Activated CD4-positive, alpha-beta memory T cell treated with anti-CD3 and anti-CD28 coated beads for 36 hours (primary cell): ENCODE measurements at regions not wholly inside any gene's neighbourhood (a gene's known extent, or its start where the extent isn't known, plus 50 kb on each side); places are given as distances from the start of the nearest gene placed in this dataset.
"Not testable (repeated sequence)": the region's sequence is repeated elsewhere in the genome, so short reads cannot be mapped to it uniquely, and the experiment has no call there.

Experiments used
- CTCF ChIA-PET: fragments of 350-600 bp; sonication (Branson Sonifier 250); formaldehyde crosslinking; loops from one replicate; lab custom pipeline; 2021; ENCODE audit warnings: antibody characterized with exemption, inconsistent platforms; lab: Charles Lee
- POLR2A ChIA-PET: fragments of 350-600 bp; sonication (Branson Sonifier 250); formaldehyde crosslinking; loops from one replicate; lab custom pipeline; 2021; ENCODE audit warnings: antibody characterized with exemption; lab: Charles Lee
- DNase-seq: peaks from one replicate; pipeline ENCODE4 v3.0.0-alpha.2; 2020
- H3K27ac Mint-ChIP-seq: one replicate; pipeline ENCODE4 v1.8.0; 2021; ENCODE audit warnings: mixed read lengths
- H3K27me3 Mint-ChIP-seq: one replicate; pipeline ENCODE4 v1.8.0; 2021; ENCODE audit warnings: mixed read lengths
- H3K36me3 Mint-ChIP-seq: one replicate; pipeline ENCODE4 v1.8.0; 2021; ENCODE audit warnings: mixed read lengths
- H3K4me1 Mint-ChIP-seq: one replicate; pipeline ENCODE4 v1.8.0; 2021; ENCODE audit warnings: low read depth, mixed read lengths
- H3K4me3 Mint-ChIP-seq: one replicate; pipeline ENCODE4 v1.8.0; 2021; ENCODE audit warnings: mild to moderate bottlenecking, mixed read lengths
- H3K9me3 Mint-ChIP-seq: one replicate; pipeline ENCODE4 v1.8.0; 2021; ENCODE audit warnings: mixed read lengths
- intact Hi-C: fragments of 100-400 bp; cut with micrococcal nuclease; formaldehyde crosslinking; loops from one replicate; pipeline ENCODE4 v1.15.1; 2023

DNA sequence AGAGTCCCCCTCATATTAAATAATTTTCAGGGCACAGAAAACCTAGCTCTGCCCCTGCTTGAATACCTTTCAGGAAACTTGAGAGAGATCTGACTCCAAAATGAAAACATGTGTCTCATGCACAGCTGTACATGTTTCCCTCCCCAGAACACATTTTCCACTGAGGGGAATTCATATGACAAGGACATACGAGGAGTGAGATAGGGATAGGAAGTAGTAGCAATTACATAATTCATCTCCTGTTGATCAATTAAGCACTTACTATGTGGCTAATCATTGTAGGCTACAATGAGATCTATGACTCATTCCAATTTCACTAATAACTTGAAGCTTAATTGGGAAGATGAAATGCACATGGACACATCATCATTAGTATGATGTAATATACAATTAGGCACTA is 302.1 kb downstream of the PCDH11X start:
- H3K27me3 Mint-ChIP-seq, POLR2A ChIA-PET, H3K4me3 Mint-ChIP-seq, intact Hi-C loops, CTCF ChIA-PET, H3K36me3 Mint-ChIP-seq, H3K4me1 Mint-ChIP-seq, DNase-seq, H3K27ac Mint-ChIP-seq, H3K9me3 Mint-ChIP-seq: not testable (repeated sequence)

DNA sequence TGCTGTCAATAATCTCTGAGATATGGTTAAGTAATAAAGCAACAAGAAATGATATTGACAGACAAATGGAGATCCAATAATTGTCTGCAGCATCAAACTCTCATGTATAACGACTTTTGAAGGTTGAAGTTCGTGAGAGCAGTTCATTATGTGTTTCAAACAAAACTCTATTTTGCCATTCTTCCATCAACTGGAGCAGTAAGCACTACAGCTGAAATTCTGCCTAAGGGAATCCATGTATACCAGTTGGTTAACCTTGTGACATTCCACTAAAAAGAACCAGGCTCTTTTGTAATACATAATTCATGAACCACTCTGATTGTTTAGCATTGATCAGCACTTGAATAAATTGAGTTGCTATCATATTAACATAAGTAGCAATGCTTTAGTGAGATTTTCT is 311.6 kb downstream of the PCDH11X start:
- POLR2A ChIA-PET, H3K27me3 Mint-ChIP-seq, H3K4me3 Mint-ChIP-seq: not testable (repeated sequence)

DNA sequence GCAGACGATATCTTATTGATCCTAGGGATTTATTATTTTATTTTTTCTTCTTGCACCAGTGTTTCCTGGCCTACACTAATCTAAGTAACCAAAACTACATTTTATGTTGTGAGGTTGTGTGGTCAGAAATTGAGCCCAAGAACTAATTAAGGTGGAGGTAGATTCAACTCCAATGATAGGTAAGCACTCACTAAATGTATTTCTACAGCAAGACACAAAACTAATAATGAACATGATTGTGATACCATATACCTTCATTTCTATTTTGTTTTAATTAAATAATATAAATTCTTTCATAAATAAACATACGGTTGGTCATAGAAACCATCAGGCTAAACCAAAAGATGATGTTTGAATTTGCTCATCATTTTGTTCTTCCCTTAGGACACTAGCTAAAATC is 319.0 kb downstream of the PCDH11X start:
- POLR2A ChIA-PET, DNase-seq, H3K36me3 Mint-ChIP-seq, H3K4me1 Mint-ChIP-seq, H3K27ac Mint-ChIP-seq, CTCF ChIA-PET, H3K4me3 Mint-ChIP-seq, H3K9me3 Mint-ChIP-seq, intact Hi-C loops, H3K27me3 Mint-ChIP-seq: not testable (repeated sequence)

More for the DNA sequence above, 311.6 kb downstream of the PCDH11X start:
- H3K4me1 Mint-ChIP-seq, H3K9me3 Mint-ChIP-seq, H3K36me3 Mint-ChIP-seq, DNase-seq, CTCF ChIA-PET, H3K27ac Mint-ChIP-seq, intact Hi-C loops: not testable (repeated sequence)

DNA sequence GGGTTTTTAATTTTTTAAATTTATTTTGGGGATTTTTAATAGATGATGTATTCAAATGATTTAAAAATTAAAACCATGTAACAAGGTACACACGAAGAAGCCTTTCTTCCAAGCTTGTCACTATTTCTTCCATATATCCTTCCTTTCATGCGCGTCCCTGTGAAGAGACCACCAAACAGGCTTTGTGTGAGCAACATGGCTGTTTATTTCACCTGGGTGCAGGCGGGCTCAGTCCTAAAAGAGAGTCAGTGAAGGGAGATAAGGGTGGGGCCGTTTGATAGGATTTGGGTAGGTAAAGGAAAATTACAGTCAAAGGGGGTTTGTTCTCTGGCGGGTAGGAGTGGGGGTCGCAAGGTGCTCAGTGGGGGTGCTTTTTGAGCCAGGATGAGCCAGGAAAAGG is 320.9 kb downstream of the PCDH11X start:
- H3K27me3 Mint-ChIP-seq, H3K9me3 Mint-ChIP-seq, H3K36me3 Mint-ChIP-seq, intact Hi-C loops, CTCF ChIA-PET, DNase-seq, H3K27ac Mint-ChIP-seq, H3K4me1 Mint-ChIP-seq, H3K4me3 Mint-ChIP-seq, POLR2A ChIA-PET: not testable (repeated sequence)

DNA sequence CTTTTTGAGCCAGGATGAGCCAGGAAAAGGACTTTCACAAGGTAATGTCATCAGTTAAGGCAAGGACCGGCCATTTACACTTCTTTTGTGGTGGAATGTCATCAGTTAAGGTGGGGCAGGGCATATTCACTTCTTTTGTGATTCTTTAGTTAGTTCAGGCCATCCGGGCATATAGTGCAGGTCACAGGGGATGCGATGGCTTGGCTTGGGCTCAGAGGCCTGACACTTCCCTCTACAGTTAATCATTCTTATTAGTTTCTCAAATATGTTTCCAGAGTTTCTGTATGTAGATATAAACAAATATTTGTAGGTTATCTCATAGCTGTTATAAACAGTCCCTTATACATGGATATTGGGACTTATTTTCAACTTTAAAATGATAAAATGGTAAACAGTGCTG is 326.5 kb downstream of the PCDH11X start:
- H3K27me3 Mint-ChIP-seq, POLR2A ChIA-PET, H3K4me3 Mint-ChIP-seq, H3K4me1 Mint-ChIP-seq, DNase-seq, H3K9me3 Mint-ChIP-seq, intact Hi-C loops, H3K27ac Mint-ChIP-seq, CTCF ChIA-PET, H3K36me3 Mint-ChIP-seq: not testable (repeated sequence)

DNA sequence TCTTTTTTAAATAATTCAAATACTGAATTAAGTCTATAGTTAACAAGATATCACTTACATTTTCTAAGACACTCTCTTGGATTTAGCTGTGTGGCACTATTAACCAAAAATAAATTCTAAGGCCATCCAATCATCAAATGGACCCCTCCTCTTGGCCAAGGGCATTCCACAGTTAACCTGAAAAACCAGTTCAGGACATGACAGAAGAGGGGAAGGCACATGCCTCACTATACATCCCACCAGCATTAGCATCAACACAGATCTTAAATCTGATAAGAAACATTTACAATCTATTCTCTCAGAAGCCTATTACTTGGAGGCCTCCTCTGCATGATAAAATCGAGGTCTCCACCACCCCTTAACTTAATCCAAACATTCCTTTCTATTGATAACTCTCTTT is 327.5 kb downstream of the PCDH11X start:
- H3K9me3 Mint-ChIP-seq, intact Hi-C loops, H3K36me3 Mint-ChIP-seq, DNase-seq, H3K27me3 Mint-ChIP-seq, H3K27ac Mint-ChIP-seq, CTCF ChIA-PET, H3K4me3 Mint-ChIP-seq, POLR2A ChIA-PET, H3K4me1 Mint-ChIP-seq: not testable (repeated sequence)

DNA sequence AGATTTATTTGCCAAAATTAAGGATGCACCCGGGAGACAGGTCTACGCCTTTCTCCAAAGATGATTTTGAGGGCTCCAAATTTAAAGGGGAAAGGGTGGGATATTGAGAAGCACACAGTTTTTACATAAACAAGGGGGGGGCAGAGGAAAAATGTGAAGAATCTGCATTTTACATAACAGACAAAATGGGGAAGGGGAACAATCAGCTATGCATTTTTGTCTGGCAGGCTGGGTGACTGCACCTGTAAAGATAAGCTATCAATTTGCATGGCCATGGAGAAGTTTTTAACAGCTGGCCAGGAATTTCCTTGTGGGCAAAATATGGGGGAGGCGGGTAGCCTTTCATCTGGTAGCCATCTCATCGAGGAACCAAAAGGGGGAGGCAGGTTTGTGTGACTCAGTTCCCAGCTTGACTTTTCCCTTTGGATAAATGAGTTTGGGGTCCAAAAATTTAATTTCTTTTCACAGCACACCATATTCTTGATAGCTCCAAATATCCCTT is 331.3 kb downstream of the PCDH11X start:
- CTCF ChIA-PET, result interaction anchor here (0.7 kb wide), 1 partner anchor 24 kb away, joined by 3 read pairs; no protein-coding TSS in a partner anchor
- H3K9me3 Mint-ChIP-seq, H3K36me3 Mint-ChIP-seq, DNase-seq, H3K4me1 Mint-ChIP-seq, POLR2A ChIA-PET, H3K4me3 Mint-ChIP-seq, intact Hi-C loops, H3K27me3 Mint-ChIP-seq, H3K27ac Mint-ChIP-seq: not testable (repeated sequence)

DNA sequence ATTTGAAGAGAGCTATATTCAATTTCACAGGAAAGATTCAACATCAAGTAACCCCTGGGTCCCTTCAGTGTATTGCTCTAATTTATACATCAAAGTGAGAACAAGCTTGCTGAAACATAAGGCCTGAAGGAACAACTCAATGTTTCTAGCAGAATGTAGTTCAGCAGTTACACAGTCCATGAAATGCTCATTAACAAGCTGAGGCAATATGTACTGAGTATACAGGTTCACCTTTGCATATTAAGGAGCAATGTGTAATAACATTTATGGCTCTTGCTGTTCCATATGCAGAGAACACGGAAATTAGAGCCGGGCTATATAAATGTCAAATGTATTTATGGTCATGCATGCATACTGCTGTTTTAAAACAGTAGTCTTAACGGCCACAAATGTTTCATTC is 338.5 kb downstream of the PCDH11X start:
- H3K36me3 Mint-ChIP-seq, H3K27ac Mint-ChIP-seq, H3K27me3 Mint-ChIP-seq, H3K4me3 Mint-ChIP-seq, H3K4me1 Mint-ChIP-seq, POLR2A ChIA-PET, H3K9me3 Mint-ChIP-seq, DNase-seq, intact Hi-C loops, CTCF ChIA-PET: not testable (repeated sequence)

DNA sequence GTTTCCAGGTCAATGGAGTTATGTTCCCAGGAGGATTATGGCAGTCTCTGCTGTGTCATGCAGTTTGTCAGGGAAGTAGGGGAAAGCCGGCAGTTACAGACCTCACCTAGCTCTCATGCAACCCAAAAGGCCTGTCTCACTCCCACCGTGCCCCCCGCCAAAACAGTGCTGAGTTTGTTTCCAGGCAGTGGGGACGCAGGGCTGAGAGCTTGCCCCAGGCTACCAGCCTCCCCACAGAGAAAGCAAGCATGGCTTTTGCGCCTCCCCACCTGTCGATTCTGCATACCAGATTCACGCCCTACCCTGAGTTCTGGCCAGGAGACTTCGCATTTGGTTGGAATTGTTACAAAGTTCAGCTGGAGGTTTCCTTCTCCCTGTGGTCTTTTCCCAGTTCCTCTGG is 383.9 kb downstream of the PCDH11X start:
- POLR2A ChIA-PET, H3K27ac Mint-ChIP-seq, DNase-seq, intact Hi-C loops, H3K9me3 Mint-ChIP-seq, H3K36me3 Mint-ChIP-seq, H3K4me3 Mint-ChIP-seq, CTCF ChIA-PET, H3K4me1 Mint-ChIP-seq, H3K27me3 Mint-ChIP-seq: not testable (repeated sequence)

DNA sequence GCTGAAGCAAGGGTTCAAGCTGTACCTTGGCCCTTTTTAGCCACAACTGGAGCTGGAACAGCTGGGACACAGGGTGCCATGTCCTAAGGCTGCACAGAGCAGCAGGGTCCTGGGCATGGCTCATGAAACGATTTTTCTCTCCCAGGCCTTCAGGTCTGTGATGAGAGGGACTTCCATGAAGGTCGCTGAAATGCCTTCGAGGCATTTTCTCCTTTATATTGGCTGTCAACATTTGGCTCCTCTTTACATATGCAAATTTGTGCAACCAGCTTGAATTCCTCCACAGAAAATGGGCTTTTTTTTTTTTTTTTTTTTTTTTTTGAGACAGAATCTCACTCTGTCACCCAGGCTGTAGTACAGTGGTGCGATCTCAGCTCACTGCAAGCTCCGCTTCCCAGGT is 430.8 kb downstream of the PCDH11X start:
- H3K4me3 Mint-ChIP-seq, result no peak overlapping the region
- no peak for DNase-seq
- intact Hi-C loops, result no loop called here

DNA sequence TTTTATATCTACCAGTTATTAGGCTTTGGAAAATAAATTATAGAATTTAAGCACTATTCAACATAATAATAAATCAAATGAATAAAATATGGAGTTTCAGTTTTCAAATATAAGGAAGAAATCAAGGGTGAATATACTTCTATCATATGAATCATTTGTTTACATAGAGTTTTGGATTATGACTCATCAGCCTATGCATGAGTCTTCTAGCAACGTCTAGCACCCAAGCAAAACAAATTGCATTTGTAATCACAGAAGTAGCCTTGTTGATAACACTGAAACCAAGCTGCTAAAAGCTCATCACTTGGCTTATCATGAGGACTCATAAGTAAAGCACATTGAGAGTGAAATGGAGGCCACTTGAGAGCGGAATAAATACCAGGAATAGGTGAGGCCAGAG is 434.6 kb downstream of the PCDH11X start:
- ChIA-PET CTCF (no interaction called here), POLR2A (no interaction called here)
- Mint-ChIP-seq H3K4me1 (no peaks in the 10 kb centered on the region), H3K27me3 (no peaks in the 10 kb centered on the region), H3K36me3 (no peaks in the 10 kb centered on the region), H3K9me3 (peaks cover 3% of the 10 kb centered on the region), H3K27ac (no peak overlapping the region), H3K4me3 (no peak overlapping the region)
- DNase-seq, result no peak
- intact Hi-C loops, result no loop called here

More for the DNA sequence above, 430.8 kb downstream of the PCDH11X start:
- ChIA-PET POLR2A (no interaction called here), CTCF (no interaction called here)
- no peaks in the 10 kb centered on the region for H3K27me3 Mint-ChIP-seq
- H3K4me1 Mint-ChIP-seq, result no peaks in the 10 kb centered on the region
- H3K36me3 Mint-ChIP-seq, result no peaks in the 10 kb centered on the region
- peaks cover 3% of the 10 kb centered on the region for H3K9me3 Mint-ChIP-seq
- H3K27ac Mint-ChIP-seq, result no peak overlapping the region

DNA sequence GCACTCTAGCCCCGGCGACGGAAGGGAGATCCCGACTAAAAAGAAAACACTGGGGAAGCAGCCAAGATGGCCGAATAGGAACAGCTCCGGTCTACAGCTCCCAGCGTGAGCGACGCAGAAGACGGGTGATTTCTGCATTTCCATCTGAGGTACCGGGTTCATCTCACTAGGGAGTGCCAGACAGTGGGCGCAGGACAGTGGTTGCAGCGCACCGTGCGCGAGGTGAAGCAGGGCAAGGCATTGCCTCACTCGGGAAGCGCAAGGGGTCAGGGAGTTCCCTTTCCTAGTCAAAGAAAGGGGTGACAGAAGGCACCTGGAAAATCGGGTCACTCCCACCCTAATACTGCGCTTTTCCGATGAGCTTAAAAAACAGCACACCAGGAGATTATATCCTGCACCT is 435.8 kb downstream of the PCDH11X start:
- DNase-seq, H3K27ac Mint-ChIP-seq, H3K27me3 Mint-ChIP-seq, H3K9me3 Mint-ChIP-seq, POLR2A ChIA-PET, intact Hi-C loops, CTCF ChIA-PET, H3K4me3 Mint-ChIP-seq, H3K4me1 Mint-ChIP-seq, H3K36me3 Mint-ChIP-seq: not testable (repeated sequence)

DNA sequence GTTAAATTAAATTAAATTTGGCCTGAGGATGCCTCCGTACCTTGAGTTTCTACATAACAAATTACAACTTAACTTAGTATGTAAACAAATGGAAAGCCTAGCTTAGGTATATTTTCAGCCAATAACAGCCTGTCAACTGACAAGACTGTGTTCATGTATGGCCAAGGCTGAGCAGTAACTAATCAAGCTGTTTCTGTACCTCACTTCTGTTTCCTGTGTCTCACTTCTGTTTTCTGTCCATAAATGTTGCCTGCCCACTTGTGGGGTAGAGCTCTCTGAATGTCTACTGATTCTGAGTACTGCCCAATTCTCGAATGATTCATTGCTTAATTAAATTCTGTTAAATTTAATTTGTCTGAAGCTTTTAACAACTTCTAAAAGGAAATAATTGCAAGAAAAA is 445.2 kb downstream of the PCDH11X start:
- Mint-ChIP-seq H3K36me3 (no peaks in the 10 kb centered on the region), H3K9me3 (peaks cover 3% of the 10 kb centered on the region), H3K4me1 (no peaks in the 10 kb centered on the region), H3K27me3 (no peaks in the 10 kb centered on the region), H3K4me3 (no peak overlapping the region), H3K27ac (no peak overlapping the region)
- CTCF ChIA-PET, result no interaction called here
- intact Hi-C loops, result no loop called here
- no peak for DNase-seq
- POLR2A ChIA-PET, result no interaction called here
